HEK293 (cell line): ENCODE measurements at regions not wholly inside any gene's neighbourhood (a gene's known extent, or its start where the extent isn't known, plus 50 kb on each side); places are given as distances from the start of the nearest gene placed in this dataset.

Experiments used
- CTCF ChIP-seq: fragments of 450-650 bp; formaldehyde crosslinking; IDR thresholded peaks from 2 replicates; pipeline ENCODE4 v1.5.1; 2016; ENCODE audit warnings: missing biosample characterization, missing genetic modification characterization
- INSM2 ChIP-seq: fragments of 450-650 bp; formaldehyde crosslinking; IDR thresholded peaks from 2 replicates; pipeline ENCODE4 v1.5.1; 2016; ENCODE audit warnings: missing biosample characterization, missing genetic modification characterization
- PATZ1 ChIP-seq: fragments of 450-650 bp; formaldehyde crosslinking; IDR thresholded peaks from 2 replicates; pipeline ENCODE4 v1.5.1; 2016; ENCODE audit warnings: missing biosample characterization, missing genetic modification characterization
- PRDM2 ChIP-seq: fragments of 450-650 bp; formaldehyde crosslinking; IDR thresholded peaks from 2 replicates; pipeline ENCODE4 v1.5.1; 2016; ENCODE audit warnings: missing biosample characterization, missing genetic modification characterization, borderline replicate concordance
- REST ChIP-seq: fragments of 450-650 bp; formaldehyde crosslinking; IDR thresholded peaks from 2 replicates; pipeline ENCODE4 v1.5.1; 2016; ENCODE audit warnings: missing biosample characterization, missing genetic modification characterization
- ZNF274 ChIP-seq, 2 experiments: fragments of 200-500 bp in 1 of 2; fragments of 450-650 bp in 1 of 2; sonication (Bioruptor generic) in 1 of 2; formaldehyde crosslinking in 1 of 2; IDR thresholded peaks; 2 replicates each; pipeline versions ENCODE4 v1.5.1 to v1.6.1; 2014 to 2016; ENCODE audit warnings: borderline replicate concordance in 1 of 2, inconsistent platforms in 1 of 2, low read length in 1 of 2, missing biosample characterization in 1 of 2, missing genetic modification characterization in 1 of 2
- ZNF394 ChIP-seq: fragments of 450-650 bp; formaldehyde crosslinking; IDR thresholded peaks from 2 replicates; pipeline ENCODE4 v1.5.1; 2016; ENCODE audit warnings: missing biosample characterization, missing genetic modification characterization, mild to moderate bottlenecking, moderate library complexity, borderline replicate concordance
- ZNF416 ChIP-seq: fragments of 450-650 bp; formaldehyde crosslinking; IDR thresholded peaks from 2 replicates; pipeline ENCODE4 v1.5.1; 2016; ENCODE audit warnings: missing biosample characterization, missing genetic modification characterization
- ZNF488 ChIP-seq: fragments of 450-650 bp; formaldehyde crosslinking; IDR thresholded peaks from 2 replicates; pipeline ENCODE4 v1.5.1; 2016; ENCODE audit warnings: missing biosample characterization, missing genetic modification characterization
- ZNF518A ChIP-seq: fragments of 450-650 bp; formaldehyde crosslinking; conservative IDR thresholded peaks from 2 replicates; pipeline ENCODE4 v1.5.1; 2016; ENCODE audit warnings: low read depth, missing biosample characterization, missing genetic modification characterization
- ZNF558 ChIP-seq: fragments of 450-650 bp; formaldehyde crosslinking; IDR thresholded peaks from 2 replicates; pipeline ENCODE4 v1.5.1; 2016; ENCODE audit warnings: missing biosample characterization, missing genetic modification characterization
- ZSCAN4 ChIP-seq: fragments of 450-650 bp; formaldehyde crosslinking; IDR thresholded peaks from 2 replicates; pipeline ENCODE4 v1.5.1; 2017; ENCODE audit warnings: missing biosample characterization, missing genetic modification characterization

GRCh38 chr3:152097120-152097519 lies 171.6 kb upstream of the MBNL1 start:
- TF ChIP-seq ZNF274 (IDR thresholded peaks at IDR 0.05; ENCODE audit: low read length): no peak
- TF ChIP-seq ZNF274 (tag by site-specific recombination; IDR thresholded peaks at IDR 0.05; ENCODE audit: borderline replicate concordance): no peak
- TF ChIP-seq INSM2 (tag by site-specific recombination): no peak
- TF ChIP-seq CTCF (tag by site-specific recombination): no peak
- no peak for TF ChIP-seq PATZ1
- TF ChIP-seq PRDM2 (tag by site-specific recombination): no peak
- TF ChIP-seq ZNF394: no peak
- TF ChIP-seq ZNF416 (tag by site-specific recombination): no peak
- TF ChIP-seq ZNF518A (tag by site-specific recombination): no peak
- no peak for TF ChIP-seq ZNF488 (tag by site-specific recombination)
- TF ChIP-seq ZNF558 (tag by site-specific recombination): no peak
- no peak for TF ChIP-seq REST (tag by site-specific recombination)
- no peak for TF ChIP-seq ZSCAN4 (tag by site-specific recombination)
